Astrocyte of the cerebellum (primary cell): ENCODE measurements at regions not wholly inside any gene's neighbourhood (a gene's known extent, or its start where the extent isn't known, plus 50 kb on each side); places are given as distances from the start of the nearest gene placed in this dataset.
A peak's percentile ranks its signal among the peaks of the same experiment; 100 is the strongest.

Source experiments
- DNase-seq: peaks from one replicate; pipeline ENCODE4 v3.0.0-alpha.2; 2011; ENCODE audit warnings: low read depth
- H3K4me3 ChIP-seq: 2 replicates; pipeline ENCODE4 v1.5.1; 2011; ENCODE audit warnings: mild to moderate bottlenecking, low read depth, low read length, moderate library complexity
- CTCF ChIP-seq: IDR thresholded peaks from 2 replicates; pipeline ENCODE4 v1.5.1; 2012; ENCODE audit warnings: low read length, low read depth, moderate library complexity, mild to moderate bottlenecking; ENCODE audit errors: missing control alignments
- in situ Hi-C: cut with HindIII; loops from 2 replicates; pipeline ENCODE4 v1.10.0; 2017; ENCODE audit warnings: low sequenced_read_pairs

GRCh38 chr21:38121888-38122720, 134.7 kb upstream of the KCNJ15 start:
- TF ChIP-seq CTCF = no peak
- in situ Hi-C loops = no loop called here
- DNase-seq = no peak
- no peak overlapping the region for H3K4me3 ChIP-seq

- in situ Hi-C loops = no loop called here
- no peak overlapping the region for H3K4me3 ChIP-seq
- no peak for DNase-seq
- TF ChIP-seq CTCF = no peak
Measured at GRCh38 chr21:38123626-38124025, 133.2 kb upstream of the KCNJ15 start.

- peak; percentile 20 for DNase-seq
- in situ Hi-C loops = no loop called here
- TF ChIP-seq CTCF = peak; percentile 91
- H3K4me3 ChIP-seq = no peak overlapping the region
Measured at GRCh38 chr21:38126666-38127303, 130.0 kb upstream of the KCNJ15 start.

- no peak overlapping the region for H3K4me3 ChIP-seq
- no peak for DNase-seq
- no peak for TF ChIP-seq CTCF
- in situ Hi-C loops = no loop called here
Measured at GRCh38 chr21:38129711-38130110, 127.1 kb upstream of the KCNJ15 start.

- in situ Hi-C loops = no loop called here
- TF ChIP-seq CTCF = no peak
- no peak overlapping the region for H3K4me3 ChIP-seq
- no peak for DNase-seq
Measured at GRCh38 chr21:38133240-38133639, 123.6 kb upstream of the KCNJ15 start.

GRCh38 chr21:38134084-38134873, 122.5 kb upstream of the KCNJ15 start:
- in situ Hi-C loops = no loop called here
- no peak overlapping the region for H3K4me3 ChIP-seq
- no peak for DNase-seq
- TF ChIP-seq CTCF = no peak
